HepG2 (cell line): ENCODE measurements at regions not wholly inside any gene's neighbourhood (a gene's known extent, or its start where the extent isn't known, plus 50 kb on each side); places are given as distances from the start of the nearest gene placed in this dataset.

Experiments
- ATAC-seq: fragments of 200-7000 bp; cut with Tn5 transposase; 3 replicates; pipeline ENCODE4 v1.9.1; 2020; ENCODE audit warnings: mild to moderate bottlenecking, moderate library complexity
- BruUV-seq: library from RNA; stranded (reverse); fragments of 400-500 nt; replicated peaks from 2 replicates; lab custom pipeline; 2021; lab: Mats Ljungman, UMichigan
- CTCF ChIA-PET: fragments of 300-600 bp; formaldehyde crosslinking; extraction: SDS; loops from one replicate; lab custom pipeline; 2021; ENCODE audit warnings: low total read pairs, inconsistent platforms, low intra/inter-chr PET ratio; lab: Yijun Ruan, JAX
- POLR2A ChIA-PET: fragments of 350-600 bp; sonication (Branson Sonifier 250); formaldehyde crosslinking; loops from one replicate; lab custom pipeline; 2020; ENCODE audit warnings: antibody characterized with exemption, inconsistent platforms; lab: Yijun Ruan, JAX
- DNase-seq: peaks from one replicate; pipeline ENCODE4 v3.0.0-alpha.2; 2015; ENCODE audit warnings: low spot score
- FAIRE-seq: peaks from 3 replicates; lab custom pipeline; 2011; peaks lifted over from hg19 to GRCh38; lab: Jason Lieb, UNC
- H2AFZ ChIP-seq: one replicate; pipeline ENCODE4 v1.6.1; 2011; ENCODE audit warnings: low read length, inconsistent platforms
- H3K27ac ChIP-seq: fragments of 300-600 bp; 3 replicates; pipeline ENCODE4 v1.8.0; 2011; ENCODE audit warnings: mixed run types, mild to moderate bottlenecking, mixed read lengths, low read length, inconsistent platforms; ENCODE audit not compliant: insufficient read depth; ENCODE audit errors: extremely low read length
- H3K27me3 ChIP-seq, 2 experiments: fragments of 200-600 bp in 1 of 2; 2 replicates in 1 of 2; 3 replicates in 1 of 2; pipeline versions ENCODE4 v1.6.0 to v1.8.0; 2011; ENCODE audit warnings: low read length in 2 of 2, mild to moderate bottlenecking in 2 of 2, moderate library complexity in 2 of 2, inconsistent platforms in 1 of 2; ENCODE audit not compliant: insufficient read depth in 2 of 2, control insufficient read depth in 1 of 2
- H3K36me3 ChIP-seq, 2 experiments: fragments of 200-600 bp in 1 of 2; replicated peaks in 1 of 2; 2 replicates in 1 of 2; 3 replicates in 1 of 2; pipeline versions ENCODE4 v1.5.1 to v1.8.0; 2011; ENCODE audit warnings: low read length in 2 of 2, inconsistent platforms in 1 of 2; ENCODE audit not compliant: insufficient read depth in 2 of 2, control insufficient read depth in 1 of 2
- H3K4me1 ChIP-seq: 2 replicates; pipeline ENCODE4 v1.5.1; 2012; ENCODE audit warnings: low read length, inconsistent platforms; ENCODE audit not compliant: insufficient read depth
- H3K4me2 ChIP-seq: 2 replicates; pipeline ENCODE4 v1.6.0; 2011; ENCODE audit warnings: low read depth, low read length, inconsistent platforms
- H3K4me3 ChIP-seq, 3 experiments: fragments of 200-600 bp in 1 of 3; sonication (generic), shearing (Covaris generic) in 1 of 3; replicated peaks in 1 of 3; 2 replicates each; pipeline ENCODE4 v1.5.1; 2011 to 2016; ENCODE audit warnings: low read length in 3 of 3, inconsistent platforms in 2 of 3, low read depth in 2 of 3, mild to moderate bottlenecking in 2 of 3, control low read depth in 1 of 3, mixed read lengths in 1 of 3; ENCODE audit not compliant: insufficient read depth in 1 of 3
- H3K79me2 ChIP-seq: one replicate; pipeline ENCODE4 v1.6.1; 2011; ENCODE audit warnings: low read length, inconsistent platforms; ENCODE audit not compliant: insufficient read depth
- H3K9ac ChIP-seq: 2 replicates; pipeline ENCODE4 v1.6.0; 2011; ENCODE audit warnings: mild to moderate bottlenecking, low read depth, low read length, inconsistent platforms; ENCODE audit not compliant: insufficient read depth
- H3K9me3 ChIP-seq: 2 replicates; pipeline ENCODE4 v1.5.1; 2012; ENCODE audit warnings: mild to moderate bottlenecking, low read length
- H4K20me1 ChIP-seq: 2 replicates; pipeline ENCODE4 v1.6.0; 2011; ENCODE audit warnings: inconsistent platforms, mild to moderate bottlenecking, low read length, moderate library complexity; ENCODE audit not compliant: insufficient read depth
- CENPT ChIP-seq: sonication (generic); formaldehyde crosslinking; IDR thresholded peaks from 2 replicates; pipeline ENCODE4 v1.8.0; 2022; ENCODE audit warnings: low read depth, mild to moderate bottlenecking, moderate library complexity, missing genetic modification reagents
- ISL2 ChIP-seq: sonication (generic); formaldehyde crosslinking; IDR thresholded peaks from 2 replicates; pipeline ENCODE4 v1.5.0; 2020; ENCODE audit warnings: missing genetic modification reagents
- PCBP2 ChIP-seq: fragments of 200-400 bp; formaldehyde crosslinking; optimal IDR thresholded peaks from 2 replicates; pipeline ENCODE3; 2018; ENCODE audit warnings: low read length, low read depth; ENCODE audit not compliant: poor library complexity, severe bottlenecking
- YEATS2 ChIP-seq: sonication (generic); formaldehyde crosslinking; IDR thresholded peaks from 2 replicates; pipeline ENCODE4 v1.4.0; 2020; ENCODE audit warnings: missing genetic modification reagents, borderline replicate concordance
- ZBTB7B ChIP-seq: sonication (generic); formaldehyde crosslinking; IDR thresholded peaks from 2 replicates; pipeline ENCODE4 v1.4.0; 2020; ENCODE audit warnings: missing genetic modification reagents
- ZNF136 ChIP-seq: sonication (generic); formaldehyde crosslinking; IDR thresholded peaks from 2 replicates; pipeline ENCODE4 v1.8.1; 2022; ENCODE audit warnings: low read depth, mild to moderate bottlenecking, moderate library complexity, missing genetic modification reagents
- ZNF17 ChIP-seq: sonication (generic); formaldehyde crosslinking; IDR thresholded peaks from 2 replicates; pipeline ENCODE4 v1.5.0; 2020; ENCODE audit warnings: mild to moderate bottlenecking, missing genetic modification reagents
- ZNF383 ChIP-seq: sonication (generic); formaldehyde crosslinking; IDR thresholded peaks from 2 replicates; pipeline ENCODE4 v1.4.0; 2020; ENCODE audit warnings: missing genetic modification reagents, mild to moderate bottlenecking, borderline replicate concordance
- ZNF703 ChIP-seq: sonication (generic); formaldehyde crosslinking; IDR thresholded peaks from 2 replicates; pipeline ENCODE4 v1.5.1; 2020; ENCODE audit warnings: missing genetic modification reagents, mild to moderate bottlenecking, moderate library complexity, borderline replicate concordance
- ZNF761 ChIP-seq: sonication (generic); formaldehyde crosslinking; conservative IDR thresholded peaks from 2 replicates; pipeline ENCODE4 v1.4.0; 2020; ENCODE audit warnings: mild to moderate bottlenecking, missing genetic modification reagents
- WGBS: methylation state at CpG from one replicate; pipeline ENCODE4 v1.1.6; 2017; ENCODE audit warnings: low lambda C conversion rate; 5-methylcytosine and 5-hydroxymethylcytosine counted together
- in situ Hi-C: cut with HindIII; loops from 2 replicates; pipeline ENCODE4 v1.10.0; 2017; ENCODE audit warnings: low pct_unique_long_range_greater_than_20kb; ENCODE audit not compliant: extremely low pct_ligation_motif_present
- intact Hi-C: fragments of 100-400 bp; cut with micrococcal nuclease; formaldehyde crosslinking; loops from one replicate; pipeline ENCODE4 v1.10.0; 2022; ENCODE audit not compliant: unreplicated experiment
- TF ChIP-seq, protein P1 (sequence below): sonication (generic); IDR thresholded peaks from 2 replicates; pipeline ENCODE4 v1.6.1; 2016; ENCODE audit warnings: low read depth, borderline replicate concordance
- TF ChIP-seq, protein P2 (sequence below): IDR thresholded peaks from 2 replicates; pipeline ENCODE4 v1.6.1; 2016; ENCODE audit warnings: low read depth, control low read depth
- TF ChIP-seq, protein P3 (sequence below): sonication (generic); formaldehyde crosslinking; IDR thresholded peaks from 2 replicates; pipeline ENCODE4 v1.4.0; 2020; ENCODE audit warnings: mild to moderate bottlenecking, missing genetic modification reagents

DNA sequence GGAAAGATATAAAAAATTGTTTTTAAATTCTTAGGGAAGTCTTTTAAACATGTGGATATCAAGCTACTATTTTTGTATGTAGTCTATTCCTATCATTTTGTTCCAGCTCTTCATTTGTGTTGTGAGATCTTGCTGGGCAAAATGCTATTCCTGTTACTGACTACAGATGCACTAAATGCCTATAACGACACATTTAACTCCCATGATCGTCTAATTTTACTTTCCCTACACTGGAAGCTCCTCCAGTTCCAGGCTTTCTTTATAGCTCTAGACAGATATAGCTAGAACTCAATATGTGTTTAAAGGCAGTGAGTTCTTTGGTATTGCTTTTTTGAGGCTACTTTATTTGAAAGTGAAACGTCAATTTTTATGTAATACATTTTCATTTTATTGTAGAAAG lies 971.5 kb upstream of the CITED2 start:
- Histone ChIP-seq H3K4me1 (no peaks in the 10 kb centered on the region), H3K27ac (no peak overlapping the region), H3K27me3 (no peaks in the 10 kb centered on the region), H3K4me2 (no peak overlapping the region), H4K20me1 (no peaks in the 10 kb centered on the region), H3K79me2 (no peaks in the 10 kb centered on the region), H3K9me3 (no peaks in the 10 kb centered on the region), H3K4me3 (no peak overlapping the region), H3K9ac (no peak overlapping the region), H2AFZ (no peak overlapping the region), H3K36me3 (no peaks in the 10 kb centered on the region)
- no peak for FAIRE-seq
- in situ Hi-C loops (no loop called here), intact Hi-C loops (no loop called here)
- no peak for TF ChIP-seq ZNF383 (CRISPR knock-in tag)
- TF ChIP-seq, protein P1, sequence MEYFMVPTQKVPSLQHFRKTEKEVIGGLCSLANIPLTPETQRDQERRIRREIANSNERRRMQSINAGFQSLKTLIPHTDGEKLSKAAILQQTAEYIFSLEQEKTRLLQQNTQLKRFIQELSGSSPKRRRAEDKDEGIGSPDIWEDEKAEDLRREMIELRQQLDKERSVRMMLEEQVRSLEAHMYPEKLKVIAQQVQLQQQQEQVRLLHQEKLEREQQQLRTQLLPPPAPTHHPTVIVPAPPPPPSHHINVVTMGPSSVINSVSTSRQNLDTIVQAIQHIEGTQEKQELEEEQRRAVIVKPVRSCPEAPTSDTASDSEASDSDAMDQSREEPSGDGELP = no peak
- TF ChIP-seq YEATS2 = no peak
- no peak for TF ChIP-seq PCBP2
- TF ChIP-seq, protein P2, sequence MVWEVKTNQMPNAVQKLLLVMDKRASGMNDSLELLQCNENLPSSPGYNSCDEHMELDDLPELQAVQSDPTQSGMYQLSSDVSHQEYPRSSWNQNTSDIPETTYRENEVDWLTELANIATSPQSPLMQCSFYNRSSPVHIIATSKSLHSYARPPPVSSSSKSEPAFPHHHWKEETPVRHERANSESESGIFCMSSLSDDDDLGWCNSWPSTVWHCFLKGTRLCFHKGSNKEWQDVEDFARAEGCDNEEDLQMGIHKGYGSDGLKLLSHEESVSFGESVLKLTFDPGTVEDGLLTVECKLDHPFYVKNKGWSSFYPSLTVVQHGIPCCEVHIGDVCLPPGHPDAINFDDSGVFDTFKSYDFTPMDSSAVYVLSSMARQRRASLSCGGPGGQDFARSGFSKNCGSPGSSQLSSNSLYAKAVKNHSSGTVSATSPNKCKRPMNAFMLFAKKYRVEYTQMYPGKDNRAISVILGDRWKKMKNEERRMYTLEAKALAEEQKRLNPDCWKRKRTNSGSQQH (CRISPR knock-in tag) = no peak
- no peak for TF ChIP-seq CENPT (CRISPR knock-in tag)
- TF ChIP-seq ZNF17 (CRISPR knock-in tag) = no peak
- no peak for TF ChIP-seq ZBTB7B (CRISPR knock-in tag)
- no peak for TF ChIP-seq ZNF761
- no peak for TF ChIP-seq ZNF136
- TF ChIP-seq ISL2 (CRISPR knock-in tag) = no peak
- no peak for TF ChIP-seq ZNF703 (CRISPR knock-in tag)
- TF ChIP-seq, protein P3, sequence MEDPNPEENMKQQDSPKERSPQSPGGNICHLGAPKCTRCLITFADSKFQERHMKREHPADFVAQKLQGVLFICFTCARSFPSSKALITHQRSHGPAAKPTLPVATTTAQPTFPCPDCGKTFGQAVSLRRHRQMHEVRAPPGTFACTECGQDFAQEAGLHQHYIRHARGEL = no peak
- ChIA-PET POLR2A (no interaction called here), CTCF (no interaction called here)
- WGBS = 0% methylated on average over 3 of the region's 3 CpGs
- no peak for DNase-seq
- no TSS peak for BruUV-seq
- ATAC-seq = no peak
